Adrenal gland (tissue), 5 donors: ENCODE measurements at regions not wholly inside any gene's neighbourhood (a gene's known extent, or its start where the extent isn't known, plus 50 kb on each side); places are given as distances from the start of the nearest gene placed in this dataset.

Experiments
- POLR2A ChIP-seq, 2 donors: fragments of 450-650 bp; IDR thresholded peaks; one replicate each; pipeline ENCODE4 v1.6.1; 2017; ENCODE audit warnings: antibody characterized with exemption in 2 of 2, mild to moderate bottlenecking in 2 of 2, moderate library complexity in 1 of 2
- TF ChIP-seq, protein P1 (sequence below), 6 experiments: fragments of 450-650 bp in 4 of 6; fragments of 200-600 bp in 2 of 6; sonication (generic) in 1 of 6; IDR thresholded peaks; 1 replicate in 5 of 6; 2 replicates in 1 of 6; pipeline versions ENCODE4 v1.5.1 to v1.8.0; 2016 to 2021; ENCODE audit warnings: antibody characterized with exemption in 6 of 6, mild to moderate bottlenecking in 2 of 6, moderate library complexity in 1 of 6
- donor health status: DM: no; HTN: no; CAD: no.

DNA sequence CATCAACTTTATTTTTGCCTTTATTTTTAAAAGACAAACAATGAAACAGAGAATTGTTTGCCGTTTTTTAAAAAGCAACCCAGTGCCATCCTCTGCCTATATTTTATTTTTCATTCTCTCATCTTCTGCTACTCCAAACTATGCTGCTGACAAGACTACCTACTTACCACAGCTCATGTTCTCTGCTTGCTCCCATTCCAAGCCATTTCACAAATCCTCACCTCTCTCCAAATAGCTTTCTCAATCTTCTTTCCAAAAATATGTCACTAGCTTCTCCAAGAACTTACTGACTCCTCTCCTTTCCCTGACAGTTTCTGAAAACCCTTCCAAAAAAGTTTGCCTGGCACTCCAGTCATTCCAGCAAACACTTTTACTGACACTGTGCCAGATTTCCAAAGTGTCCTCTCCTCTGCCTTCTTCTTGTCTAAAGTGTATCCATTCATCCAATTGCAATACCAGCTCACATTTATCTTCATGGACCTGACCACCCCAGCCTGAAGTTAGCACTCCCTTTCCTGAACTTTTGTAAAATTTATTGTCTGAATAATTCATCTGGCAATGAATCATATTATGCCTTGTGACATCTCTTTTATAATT is 766.5 kb upstream of the B3GALT2 start:
- TF ChIP-seq, protein P1, sequence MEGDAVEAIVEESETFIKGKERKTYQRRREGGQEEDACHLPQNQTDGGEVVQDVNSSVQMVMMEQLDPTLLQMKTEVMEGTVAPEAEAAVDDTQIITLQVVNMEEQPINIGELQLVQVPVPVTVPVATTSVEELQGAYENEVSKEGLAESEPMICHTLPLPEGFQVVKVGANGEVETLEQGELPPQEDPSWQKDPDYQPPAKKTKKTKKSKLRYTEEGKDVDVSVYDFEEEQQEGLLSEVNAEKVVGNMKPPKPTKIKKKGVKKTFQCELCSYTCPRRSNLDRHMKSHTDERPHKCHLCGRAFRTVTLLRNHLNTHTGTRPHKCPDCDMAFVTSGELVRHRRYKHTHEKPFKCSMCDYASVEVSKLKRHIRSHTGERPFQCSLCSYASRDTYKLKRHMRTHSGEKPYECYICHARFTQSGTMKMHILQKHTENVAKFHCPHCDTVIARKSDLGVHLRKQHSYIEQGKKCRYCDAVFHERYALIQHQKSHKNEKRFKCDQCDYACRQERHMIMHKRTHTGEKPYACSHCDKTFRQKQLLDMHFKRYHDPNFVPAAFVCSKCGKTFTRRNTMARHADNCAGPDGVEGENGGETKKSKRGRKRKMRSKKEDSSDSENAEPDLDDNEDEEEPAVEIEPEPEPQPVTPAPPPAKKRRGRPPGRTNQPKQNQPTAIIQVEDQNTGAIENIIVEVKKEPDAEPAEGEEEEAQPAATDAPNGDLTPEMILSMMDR (IDR thresholded peaks at IDR 0.05), result no peak
- TF ChIP-seq POLR2A (IDR thresholded peaks at IDR 0.05), result no peak
